Nucleus accumbens (tissue), 56 donors: ENCODE measurements at regions not wholly inside any gene's neighbourhood (a gene's known extent, or its start where the extent isn't known, plus 50 kb on each side); places are given as distances from the start of the nearest gene placed in this dataset.
A peak's percentile ranks its signal among the peaks of the same experiment; 100 is the strongest.

ENCODE experiments used
- DNase-seq, 56 donors: peaks; one replicate each; lab custom pipeline; 2025; lab: John Stamatoyannopoulos, UW

DNA sequence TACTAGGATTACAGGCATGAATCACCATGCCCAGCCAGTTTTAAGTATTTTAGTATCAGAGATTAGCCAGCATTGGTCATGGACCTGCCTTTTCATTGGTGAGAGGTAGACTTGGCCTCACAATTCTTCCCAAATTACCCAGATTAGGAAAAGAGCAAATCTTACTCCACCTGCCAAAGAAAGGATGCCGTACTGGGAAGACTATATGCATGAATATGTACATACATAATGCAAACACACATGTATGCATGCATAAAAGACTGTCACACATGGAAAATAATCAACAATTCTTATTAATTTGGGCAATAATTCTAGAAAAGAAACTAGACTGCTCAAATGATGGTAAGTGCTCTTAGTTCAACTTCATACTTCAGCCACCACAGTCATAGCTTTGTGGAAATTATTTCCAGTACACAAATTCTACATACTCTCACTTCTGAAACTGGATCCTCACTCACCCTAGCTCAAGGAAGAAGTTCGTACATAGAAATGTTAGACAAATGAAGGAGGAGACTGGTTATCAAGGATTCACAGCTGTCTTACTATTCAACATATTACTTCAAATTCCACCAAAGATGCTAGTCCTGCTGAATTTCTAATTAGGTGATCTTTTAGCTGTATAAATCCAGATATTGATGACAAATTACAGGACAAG, 73.7 kb downstream of the MINAR2 start:
- DNase-seq = no peak

DNA sequence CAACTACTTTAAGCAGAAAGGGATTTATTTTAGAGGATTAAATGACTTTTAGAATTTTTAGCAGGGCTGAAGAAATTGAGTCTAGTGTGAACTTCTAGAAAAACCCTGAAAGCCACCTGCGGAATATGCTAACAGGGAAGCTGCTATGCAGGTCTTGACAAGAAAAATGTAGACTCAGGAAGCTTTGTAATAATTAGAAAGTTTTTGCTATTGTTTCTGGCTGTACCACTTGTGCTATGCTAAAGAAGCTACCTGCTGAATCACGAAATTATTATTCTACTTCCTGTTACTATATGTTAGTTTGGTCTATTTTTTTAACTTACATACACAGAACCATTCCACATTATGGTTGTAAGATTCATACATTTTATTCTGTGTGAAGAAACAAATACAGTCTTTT, 74.0 kb upstream of the CHSY3 start:
- DNase-seq = no peak

DNA sequence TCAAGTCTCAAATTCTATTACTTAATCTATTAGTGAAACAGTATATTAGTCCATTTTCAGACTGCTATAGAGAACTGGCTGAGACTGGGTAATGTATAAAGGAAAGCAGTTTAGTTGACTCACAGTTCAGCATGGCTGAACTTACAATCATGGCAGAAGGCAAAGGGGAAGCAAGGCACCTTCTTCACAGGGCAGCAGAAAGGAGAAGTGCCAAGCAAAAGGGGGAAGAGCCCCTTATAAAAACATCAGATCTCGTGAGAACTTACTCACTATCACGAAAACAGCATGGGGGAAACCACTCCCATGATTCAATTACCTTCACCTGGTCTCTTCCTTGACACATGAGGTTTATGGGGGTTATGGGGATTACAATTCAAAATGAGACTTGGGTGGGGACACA, 67.9 kb upstream of the CHSY3 start:
- no peak for DNase-seq

DNA sequence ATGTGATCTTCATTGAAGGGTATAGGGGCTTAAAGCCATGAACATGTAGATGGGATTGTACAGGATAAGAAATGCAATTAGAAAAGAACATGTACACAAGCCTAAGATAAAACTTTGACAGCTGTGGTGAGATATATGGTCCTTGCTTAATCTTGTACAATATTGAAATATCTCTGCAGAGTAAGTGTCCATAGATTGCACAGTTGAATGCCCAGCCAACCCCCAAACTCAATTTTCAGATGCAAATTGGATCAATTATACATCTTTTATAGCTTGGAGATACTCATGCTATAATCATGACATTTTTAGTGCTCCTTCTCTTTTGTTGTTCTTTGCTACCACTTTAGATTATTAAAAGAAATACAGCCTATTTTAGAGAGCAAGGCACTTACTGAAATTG, 59.5 kb upstream of the CHSY3 start:
- DNase-seq = no peak

DNA sequence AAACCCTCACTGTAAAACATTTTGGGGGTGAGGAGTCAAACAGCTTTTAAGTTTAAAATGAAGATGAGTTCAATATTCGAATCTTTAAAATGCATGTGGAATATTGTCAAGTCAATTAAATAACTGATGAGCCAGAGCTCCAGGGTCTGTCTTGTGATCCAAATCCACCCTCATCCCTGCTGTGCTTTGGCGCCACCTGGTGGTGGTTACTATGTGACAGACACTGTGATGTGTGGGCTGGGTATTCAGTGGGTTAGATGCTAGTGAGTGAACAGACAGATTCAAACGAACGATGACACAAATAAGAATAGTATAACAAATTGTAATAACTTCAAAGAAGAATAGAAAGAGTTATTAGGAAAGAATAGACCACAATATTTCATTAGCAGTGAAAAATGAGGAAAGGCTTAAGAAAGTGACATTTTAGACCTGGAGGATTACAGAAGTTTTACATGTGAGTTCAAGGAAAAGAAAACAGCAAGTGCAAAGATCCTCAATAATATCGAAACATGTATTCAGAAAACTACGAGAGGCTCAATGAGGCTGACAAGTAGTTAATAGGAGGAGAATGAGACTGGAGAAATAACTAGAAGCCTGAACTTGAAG, 51.4 kb upstream of the CHSY3 start:
- DNase-seq = peak in 54 of 56 donors; percentile 0 to 90 (median 56)

DNA sequence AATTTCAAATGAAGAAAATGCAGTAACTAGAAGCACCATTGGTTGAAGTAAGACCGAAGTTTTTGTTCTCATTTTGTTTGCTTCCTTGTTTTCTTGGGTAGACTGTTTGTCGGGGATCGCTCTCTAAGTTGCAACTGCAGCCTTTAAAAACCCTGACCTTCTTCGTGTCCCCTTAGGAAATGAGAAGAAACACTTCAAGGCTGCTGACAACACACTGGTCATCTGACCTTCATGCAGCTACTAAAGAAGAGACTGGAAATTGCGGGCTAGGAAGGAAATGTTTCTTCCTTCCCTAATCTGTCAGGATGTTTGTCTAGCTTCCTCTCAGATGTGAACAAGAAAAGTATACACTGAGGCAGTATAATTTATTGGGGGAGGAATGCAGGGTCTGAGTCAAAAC, 50.7 kb upstream of the CHSY3 start:
- no peak for DNase-seq
